HG03159 (cell line): ENCODE measurements at regions not wholly inside any gene's neighbourhood (a gene's known extent, or its start where the extent isn't known, plus 50 kb on each side); places are given as distances from the start of the nearest gene placed in this dataset.

Experiments used
- ATAC-seq: cut with Tn5 transposase; IDR thresholded peaks from one replicate; pipeline ENCODE4 v1.9.1; 2021; ENCODE audit warnings: mild to moderate bottlenecking, moderate library complexity; ENCODE audit not compliant: unreplicated experiment

DNA sequence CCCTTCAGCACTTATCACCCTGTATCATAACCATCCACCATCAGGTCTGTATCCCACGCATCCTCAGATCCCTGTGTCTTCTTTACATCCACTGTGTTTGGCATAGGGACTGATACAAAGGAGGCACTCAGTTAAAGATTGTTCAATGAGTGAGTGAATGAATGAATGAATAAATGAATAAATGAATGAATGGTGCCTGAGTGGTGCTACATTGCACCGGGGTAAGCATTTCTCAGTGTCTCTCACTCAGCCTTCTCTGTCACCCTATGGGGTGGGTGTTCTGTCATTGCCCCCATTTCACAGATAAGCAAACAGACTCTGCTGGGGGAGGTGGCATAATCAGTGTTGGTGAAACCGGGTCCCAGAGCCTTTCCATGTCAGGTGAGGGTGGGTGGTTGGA, 56.6 kb upstream of the ID3 start:
- ATAC-seq: no peak

DNA sequence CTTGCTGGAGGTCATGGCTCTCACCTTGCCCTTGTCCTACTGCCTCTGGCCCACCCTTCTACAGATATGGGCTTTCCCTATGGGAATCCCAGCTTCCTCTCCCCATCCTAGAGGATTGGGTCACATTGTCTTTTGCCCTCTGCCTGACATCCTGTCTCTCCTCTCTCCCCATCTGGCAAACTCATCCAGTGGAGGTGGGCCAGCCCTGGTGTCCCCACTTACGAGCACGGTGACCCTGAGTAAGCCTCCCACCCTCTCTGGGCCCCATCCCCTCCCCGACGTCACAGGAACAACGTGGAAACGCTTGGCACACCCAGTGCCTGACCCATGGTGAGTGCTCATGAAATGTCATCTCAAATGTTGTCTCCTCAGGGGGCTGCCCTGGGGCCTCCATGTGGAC, 56.1 kb upstream of the ID3 start:
- ATAC-seq: no peak

DNA sequence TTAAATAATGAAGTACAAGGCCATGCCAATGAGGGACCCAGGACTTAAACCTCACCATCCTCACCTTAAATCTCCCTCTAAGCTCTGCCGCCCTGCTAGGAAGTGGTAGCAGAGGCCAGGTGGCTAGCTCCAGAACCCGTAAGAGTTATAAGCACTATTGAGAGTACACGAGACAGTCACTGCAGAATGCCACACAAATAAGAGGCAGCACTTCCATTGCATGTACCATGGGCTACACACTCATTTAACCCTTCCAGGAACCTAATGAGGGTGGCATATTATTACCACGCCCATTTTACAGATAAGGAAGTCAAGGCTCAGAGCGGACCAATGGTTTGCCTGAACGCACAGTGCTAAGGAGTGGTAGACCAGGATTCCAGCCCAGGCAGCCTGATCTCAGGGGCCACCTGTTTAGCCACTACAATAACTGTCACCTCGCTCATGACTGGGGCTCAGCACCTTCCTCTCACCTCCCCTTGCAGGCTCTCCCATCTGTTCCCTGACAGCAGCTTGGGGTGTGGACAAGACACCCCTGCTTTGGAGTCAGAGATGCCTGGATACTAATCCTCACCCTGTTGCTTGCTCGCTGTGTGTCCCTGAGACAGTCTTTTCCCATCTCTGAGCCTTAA, 54.8 kb upstream of the ID3 start:
- no peak for ATAC-seq

DNA sequence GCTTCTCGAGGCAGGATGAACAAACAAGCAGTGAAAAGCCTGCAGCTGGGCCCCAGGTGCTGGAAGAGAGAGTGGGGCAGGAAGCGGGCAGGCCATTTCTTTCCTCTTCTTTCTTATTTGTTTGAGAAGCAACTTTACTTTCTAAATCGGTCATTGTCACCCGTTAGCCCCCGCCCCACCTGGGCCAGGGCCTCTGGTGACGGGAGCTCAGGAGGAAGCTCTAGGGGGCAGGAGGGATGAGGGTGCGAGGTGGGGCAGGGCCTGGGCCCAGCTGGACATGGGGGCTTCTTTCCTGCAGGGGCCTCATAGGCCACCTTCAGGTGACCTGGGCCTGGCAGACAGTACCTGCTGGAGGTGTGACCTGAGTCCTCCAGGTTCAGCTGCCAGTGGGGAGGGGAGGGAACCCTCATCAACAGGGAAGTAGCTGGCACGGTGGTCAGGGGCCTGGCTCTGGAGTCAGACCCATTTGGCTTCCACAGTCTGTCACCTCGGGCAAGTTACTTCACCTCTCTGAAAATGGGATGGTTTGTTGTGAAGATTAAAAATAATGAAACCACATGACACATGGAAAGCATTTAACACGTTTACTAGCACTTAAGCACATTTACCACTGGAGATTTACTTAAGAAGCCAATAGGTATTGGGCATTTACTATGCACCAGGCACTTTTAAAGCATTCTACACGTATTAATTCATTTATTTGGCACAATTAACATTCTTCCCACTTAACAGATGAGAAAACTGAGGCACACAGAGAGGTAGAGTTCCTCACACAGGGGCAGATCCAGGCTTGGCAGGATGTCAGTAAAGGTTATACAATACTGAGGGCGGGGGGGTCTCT, 54.1 kb upstream of the ID3 start:
- no peak for ATAC-seq

DNA sequence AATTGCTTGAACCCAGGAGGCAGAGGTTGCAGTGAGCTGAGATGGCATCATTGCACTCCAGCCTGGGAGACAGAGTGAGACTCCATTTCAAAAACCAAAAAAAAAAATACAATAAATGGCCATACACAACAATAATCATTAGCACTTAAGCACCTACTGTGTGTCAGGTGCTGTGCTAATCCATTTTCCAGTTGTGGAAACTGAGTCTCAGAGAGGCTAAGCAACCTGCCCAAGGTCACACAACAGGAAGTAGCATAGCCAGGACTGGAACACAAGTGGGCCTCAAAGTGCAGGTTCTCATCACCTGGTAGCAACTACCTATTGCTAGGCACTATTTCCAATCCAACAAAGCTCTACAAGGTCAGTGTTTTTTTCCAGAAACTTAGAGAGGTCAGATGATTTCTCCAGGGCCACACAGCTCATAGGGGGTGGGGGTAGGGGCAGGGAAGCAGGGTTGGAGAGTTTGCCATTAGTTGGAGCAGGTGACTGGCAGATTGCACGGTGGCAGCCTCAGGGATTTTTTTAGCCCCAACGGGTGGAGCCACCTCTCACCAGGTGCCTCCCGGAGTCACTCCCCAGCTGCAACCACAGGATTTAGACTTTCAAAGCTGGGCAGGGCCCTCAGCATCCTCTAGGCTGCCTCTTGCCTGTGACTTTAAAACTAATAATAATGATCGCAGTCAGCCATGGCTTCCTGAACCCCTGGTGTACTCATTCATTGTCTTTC, 52.5 kb upstream of the ID3 start:
- no peak for ATAC-seq

DNA sequence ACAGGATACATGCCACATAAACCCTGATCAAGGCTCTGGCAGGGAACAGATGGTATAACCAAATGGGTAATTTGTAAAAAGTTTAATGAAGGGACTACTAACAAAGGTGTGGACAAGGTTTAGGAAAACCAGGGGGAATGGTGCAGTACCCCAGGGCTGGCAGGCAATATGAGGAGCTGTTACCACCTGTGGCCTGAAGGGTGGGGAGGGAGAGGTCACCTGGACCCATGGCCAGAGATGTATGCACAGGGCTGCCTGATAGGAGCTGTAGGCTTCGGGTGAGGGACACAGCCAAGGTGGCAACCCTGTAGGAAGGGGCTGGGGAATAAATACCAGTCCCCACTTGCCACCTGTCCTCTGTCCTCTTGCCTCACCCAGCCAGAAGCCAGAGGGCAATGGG, 51.4 kb upstream of the ID3 start:
- ATAC-seq: no peak

DNA sequence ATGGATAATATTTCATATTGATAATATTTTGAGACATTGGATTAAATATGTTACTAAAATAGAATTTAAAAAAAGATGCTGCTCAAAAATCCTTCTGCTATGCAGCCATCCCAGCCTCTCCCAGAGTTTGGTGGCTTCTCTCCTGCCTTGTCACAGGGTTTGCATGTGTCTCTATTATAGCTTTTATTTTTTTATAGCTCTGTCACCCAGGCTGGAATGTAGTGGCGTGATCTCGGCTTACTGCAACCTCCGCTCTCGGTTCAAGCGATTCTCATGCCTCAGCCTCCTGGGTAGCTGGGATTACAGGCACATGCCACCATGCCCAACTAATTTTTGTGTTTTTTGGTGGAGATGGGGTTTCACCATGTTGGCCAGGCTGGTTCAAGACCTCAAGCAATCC, 50.7 kb upstream of the ID3 start:
- ATAC-seq: no peak
